ENCODE measurements at regions not wholly inside any gene's neighbourhood (a gene's known extent, or its start where the extent isn't known, plus 50 kb on each side); places are given as distances from the start of the nearest gene placed in this dataset.

DNA sequence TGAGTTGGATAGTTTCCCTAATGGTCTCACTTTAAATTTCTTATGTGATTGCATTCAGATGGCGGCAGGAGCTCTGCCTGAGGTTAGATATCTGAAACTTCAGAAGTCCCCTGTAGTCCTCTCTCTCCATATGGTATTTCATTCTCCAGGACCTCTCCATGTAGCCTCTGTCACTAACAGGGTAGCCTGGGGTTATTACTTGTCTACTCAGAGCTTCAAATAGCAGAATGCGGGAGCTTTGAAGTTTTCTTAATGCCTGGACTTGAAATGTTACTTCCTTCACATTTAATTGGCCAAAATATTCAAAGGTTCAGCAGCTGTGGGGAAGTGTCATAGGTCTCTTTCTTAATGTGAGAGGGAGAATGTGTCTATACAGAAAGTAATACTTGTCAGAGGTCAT is 1370.4 kb downstream of the GRIK2 start:
- no peaks in the 10 kb centered on the region for H3K36me3 ChIP-seq (ENCODE audit: control insufficient read depth, insufficient read depth, low read length)
- no TSS peak for BruUV-seq (replicated peaks)
- in situ Hi-C loops (cut with HindIII; ENCODE audit: low pct_unique_long_range_greater_than_20kb, low sequenced_read_pairs) = no loop called here
- POLR2A ChIA-PET = no interaction called here
- intact Hi-C loops (cut with micrococcal nuclease; ENCODE audit: unreplicated experiment) = no loop called here
- no peaks in the 10 kb centered on the region for H3K9me3 ChIP-seq (ENCODE audit: control insufficient read depth, insufficient read depth, low read depth, low read length)
- H3K4me1 ChIP-seq (ENCODE audit: control insufficient read depth, insufficient read depth, low read length) = peaks cover 2% of the 10 kb centered on the region; the same call in 1 of the 2 replicates
- ATAC-seq (no peak), DNase-seq (ENCODE audit: low read depth, low spot score) (no peak)
- no peak for TF ChIP-seq TCF7L2 (IDR thresholded peaks at IDR 0.05; ENCODE audit: low read depth, low read length)
- no peak for TF ChIP-seq SIN3A (IDR thresholded peaks at IDR 0.05; ENCODE audit: borderline replicate concordance, insufficient read depth, low read depth, low read length)
- TF ChIP-seq, protein P1, sequence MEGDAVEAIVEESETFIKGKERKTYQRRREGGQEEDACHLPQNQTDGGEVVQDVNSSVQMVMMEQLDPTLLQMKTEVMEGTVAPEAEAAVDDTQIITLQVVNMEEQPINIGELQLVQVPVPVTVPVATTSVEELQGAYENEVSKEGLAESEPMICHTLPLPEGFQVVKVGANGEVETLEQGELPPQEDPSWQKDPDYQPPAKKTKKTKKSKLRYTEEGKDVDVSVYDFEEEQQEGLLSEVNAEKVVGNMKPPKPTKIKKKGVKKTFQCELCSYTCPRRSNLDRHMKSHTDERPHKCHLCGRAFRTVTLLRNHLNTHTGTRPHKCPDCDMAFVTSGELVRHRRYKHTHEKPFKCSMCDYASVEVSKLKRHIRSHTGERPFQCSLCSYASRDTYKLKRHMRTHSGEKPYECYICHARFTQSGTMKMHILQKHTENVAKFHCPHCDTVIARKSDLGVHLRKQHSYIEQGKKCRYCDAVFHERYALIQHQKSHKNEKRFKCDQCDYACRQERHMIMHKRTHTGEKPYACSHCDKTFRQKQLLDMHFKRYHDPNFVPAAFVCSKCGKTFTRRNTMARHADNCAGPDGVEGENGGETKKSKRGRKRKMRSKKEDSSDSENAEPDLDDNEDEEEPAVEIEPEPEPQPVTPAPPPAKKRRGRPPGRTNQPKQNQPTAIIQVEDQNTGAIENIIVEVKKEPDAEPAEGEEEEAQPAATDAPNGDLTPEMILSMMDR (IDR thresholded peaks at IDR 0.05) = no peak
- TF ChIP-seq, protein P2, sequence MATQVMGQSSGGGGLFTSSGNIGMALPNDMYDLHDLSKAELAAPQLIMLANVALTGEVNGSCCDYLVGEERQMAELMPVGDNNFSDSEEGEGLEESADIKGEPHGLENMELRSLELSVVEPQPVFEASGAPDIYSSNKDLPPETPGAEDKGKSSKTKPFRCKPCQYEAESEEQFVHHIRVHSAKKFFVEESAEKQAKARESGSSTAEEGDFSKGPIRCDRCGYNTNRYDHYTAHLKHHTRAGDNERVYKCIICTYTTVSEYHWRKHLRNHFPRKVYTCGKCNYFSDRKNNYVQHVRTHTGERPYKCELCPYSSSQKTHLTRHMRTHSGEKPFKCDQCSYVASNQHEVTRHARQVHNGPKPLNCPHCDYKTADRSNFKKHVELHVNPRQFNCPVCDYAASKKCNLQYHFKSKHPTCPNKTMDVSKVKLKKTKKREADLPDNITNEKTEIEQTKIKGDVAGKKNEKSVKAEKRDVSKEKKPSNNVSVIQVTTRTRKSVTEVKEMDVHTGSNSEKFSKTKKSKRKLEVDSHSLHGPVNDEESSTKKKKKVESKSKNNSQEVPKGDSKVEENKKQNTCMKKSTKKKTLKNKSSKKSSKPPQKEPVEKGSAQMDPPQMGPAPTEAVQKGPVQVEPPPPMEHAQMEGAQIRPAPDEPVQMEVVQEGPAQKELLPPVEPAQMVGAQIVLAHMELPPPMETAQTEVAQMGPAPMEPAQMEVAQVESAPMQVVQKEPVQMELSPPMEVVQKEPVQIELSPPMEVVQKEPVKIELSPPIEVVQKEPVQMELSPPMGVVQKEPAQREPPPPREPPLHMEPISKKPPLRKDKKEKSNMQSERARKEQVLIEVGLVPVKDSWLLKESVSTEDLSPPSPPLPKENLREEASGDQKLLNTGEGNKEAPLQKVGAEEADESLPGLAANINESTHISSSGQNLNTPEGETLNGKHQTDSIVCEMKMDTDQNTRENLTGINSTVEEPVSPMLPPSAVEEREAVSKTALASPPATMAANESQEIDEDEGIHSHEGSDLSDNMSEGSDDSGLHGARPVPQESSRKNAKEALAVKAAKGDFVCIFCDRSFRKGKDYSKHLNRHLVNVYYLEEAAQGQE (IDR thresholded peaks at IDR 0.05; ENCODE audit: insufficient read depth in 1 of 2, low read depth in 2 of 2, low read length in 1 of 2) = no peak
- TF ChIP-seq POLR2AphosphoS5 (IDR thresholded peaks at IDR 0.05; ENCODE audit: low read depth, low read length) = no peak
- H3K27me3 ChIP-seq (ENCODE audit: control insufficient read depth, insufficient read depth, low read length) = no peaks in the 10 kb centered on the region
- H3K27ac ChIP-seq (ENCODE audit: low read length) = no peak overlapping the region
- CTCF ChIA-PET = no interaction called here
- H3K4me3 ChIP-seq (ENCODE audit: low read depth in 2 of 2, low read length in 2 of 2) = no peak overlapping the region

DNA sequence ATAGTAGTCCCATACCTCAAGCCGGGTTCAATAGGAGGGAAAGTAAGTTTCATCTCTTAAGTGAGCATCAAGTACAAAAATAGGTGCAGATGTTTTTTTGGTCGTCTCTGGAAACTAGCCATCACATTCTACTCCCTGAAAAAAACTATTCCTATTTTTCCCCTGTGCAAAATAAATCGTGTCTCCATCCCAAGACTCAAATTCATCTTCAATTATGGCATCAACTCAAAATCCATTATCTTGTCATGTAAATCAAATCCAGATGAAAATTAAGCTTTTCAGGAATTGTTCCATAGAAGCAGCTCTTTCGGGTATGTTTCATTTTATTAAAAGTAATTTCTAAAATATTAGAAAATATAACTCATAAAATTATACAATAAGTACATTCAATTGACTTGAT is 1368.4 kb downstream of the GRIK2 start:
- no peak for DNase-seq (ENCODE audit: low read depth, low spot score)
- Histone ChIP-seq H3K4me3 (ENCODE audit: low read depth in 2 of 2, low read length in 2 of 2) (no peak overlapping the region), H3K27me3 (ENCODE audit: control insufficient read depth, insufficient read depth, low read length) (no peaks in the 10 kb centered on the region), H3K36me3 (ENCODE audit: control insufficient read depth, insufficient read depth, low read length) (no peaks in the 10 kb centered on the region), H3K4me1 (ENCODE audit: control insufficient read depth, insufficient read depth, low read length) (peaks cover 2% of the 10 kb centered on the region; the same call in 1 of the 2 replicates), H3K27ac (ENCODE audit: low read length) (no peak overlapping the region), H3K9me3 (ENCODE audit: control insufficient read depth, insufficient read depth, low read depth, low read length) (no peaks in the 10 kb centered on the region)
- TF ChIP-seq, protein P1 (IDR thresholded peaks at IDR 0.05) = no peak
- no peak for TF ChIP-seq POLR2AphosphoS5 (IDR thresholded peaks at IDR 0.05; ENCODE audit: low read depth, low read length)
- TF ChIP-seq, protein P2 (IDR thresholded peaks at IDR 0.05; ENCODE audit: insufficient read depth in 1 of 2, low read depth in 2 of 2, low read length in 1 of 2) = no peak
- no peak for TF ChIP-seq TCF7L2 (IDR thresholded peaks at IDR 0.05; ENCODE audit: low read depth, low read length)
- no peak for TF ChIP-seq SIN3A (IDR thresholded peaks at IDR 0.05; ENCODE audit: borderline replicate concordance, insufficient read depth, low read depth, low read length)
- ChIA-PET CTCF (no interaction called here), POLR2A (no interaction called here)
- BruUV-seq (replicated peaks) = no TSS peak
- in situ Hi-C loops (cut with HindIII; ENCODE audit: low pct_unique_long_range_greater_than_20kb, low sequenced_read_pairs) = no loop called here
- intact Hi-C loops (cut with micrococcal nuclease; ENCODE audit: unreplicated experiment) = no loop called here
- no peak for ATAC-seq

Measured in Panc1 (cell line).